Small intestine (tissue), 7 donors: ENCODE measurements at regions not wholly inside any gene's neighbourhood (a gene's known extent, or its start where the extent isn't known, plus 50 kb on each side); places are given as distances from the start of the nearest gene placed in this dataset.

Source experiments
- DNase-seq, 2 donors: peaks; one replicate each; pipeline versions ENCODE4 v3.0.0 to v3.0.0-alpha.2; 2013
- FAIRE-seq: peaks from 2 replicates; lab custom pipeline; 2012; peaks lifted over from hg19 to GRCh38; lab: Jason Lieb, UNC
- H3K27ac ChIP-seq, 3 donors: one replicate each; pipeline ENCODE4 v1.5.1; 2013; ENCODE audit warnings: low read length in 2 of 3, mild to moderate bottlenecking in 2 of 3, control low read depth in 1 of 3, inconsistent platforms in 1 of 3, low read depth in 1 of 3, moderate library complexity in 1 of 3
- H3K27me3 ChIP-seq, 3 donors: one replicate each; pipeline ENCODE4 v1.6.1; 2013; ENCODE audit warnings: low read length in 3 of 3, inconsistent platforms in 1 of 3; ENCODE audit not compliant: control insufficient read depth in 3 of 3, insufficient read depth in 3 of 3
- H3K36me3 ChIP-seq, 3 donors: one replicate each; pipeline ENCODE4 v1.6.1; 2013; ENCODE audit warnings: low read length in 3 of 3, inconsistent platforms in 1 of 3, low read depth in 1 of 3, mild to moderate bottlenecking in 1 of 3, moderate library complexity in 1 of 3; ENCODE audit not compliant: control insufficient read depth in 3 of 3, insufficient read depth in 2 of 3
- H3K4me1 ChIP-seq, 3 donors: one replicate each; pipeline ENCODE4 v1.6.1; 2013; ENCODE audit warnings: low read length in 2 of 3, inconsistent platforms in 1 of 3, low read depth in 1 of 3, mild to moderate bottlenecking in 1 of 3, moderate library complexity in 1 of 3; ENCODE audit not compliant: control insufficient read depth in 3 of 3, insufficient read depth in 2 of 3
- H3K4me3 ChIP-seq, 3 donors: one replicate each; pipeline ENCODE4 v1.5.1; 2013; ENCODE audit warnings: low read length in 3 of 3, control low read depth in 1 of 3, inconsistent platforms in 1 of 3, low read depth in 1 of 3, mild to moderate bottlenecking in 1 of 3, moderate library complexity in 1 of 3
- H3K9me3 ChIP-seq, 2 donors: one replicate each; pipeline ENCODE4 v1.6.1; 2013; ENCODE audit warnings: low read depth in 1 of 2, low read length in 1 of 2; ENCODE audit not compliant: control insufficient read depth in 2 of 2, insufficient read depth in 1 of 2
- WGBS, 3 donors: extraction: QIAGEN DNeasy Blood & Tissue Kit; methylation state at CpG; one replicate each; pipeline ENCODE4 v1.1.7; 2013; 5-methylcytosine and 5-hydroxymethylcytosine counted together
- donor health status: healthy with polysubstance abuse.
- donor health status: control.
- donor health status: control.
- donor health status: Bipolar disorder and iron deficiency.
- donor health status: healthy.

DNA sequence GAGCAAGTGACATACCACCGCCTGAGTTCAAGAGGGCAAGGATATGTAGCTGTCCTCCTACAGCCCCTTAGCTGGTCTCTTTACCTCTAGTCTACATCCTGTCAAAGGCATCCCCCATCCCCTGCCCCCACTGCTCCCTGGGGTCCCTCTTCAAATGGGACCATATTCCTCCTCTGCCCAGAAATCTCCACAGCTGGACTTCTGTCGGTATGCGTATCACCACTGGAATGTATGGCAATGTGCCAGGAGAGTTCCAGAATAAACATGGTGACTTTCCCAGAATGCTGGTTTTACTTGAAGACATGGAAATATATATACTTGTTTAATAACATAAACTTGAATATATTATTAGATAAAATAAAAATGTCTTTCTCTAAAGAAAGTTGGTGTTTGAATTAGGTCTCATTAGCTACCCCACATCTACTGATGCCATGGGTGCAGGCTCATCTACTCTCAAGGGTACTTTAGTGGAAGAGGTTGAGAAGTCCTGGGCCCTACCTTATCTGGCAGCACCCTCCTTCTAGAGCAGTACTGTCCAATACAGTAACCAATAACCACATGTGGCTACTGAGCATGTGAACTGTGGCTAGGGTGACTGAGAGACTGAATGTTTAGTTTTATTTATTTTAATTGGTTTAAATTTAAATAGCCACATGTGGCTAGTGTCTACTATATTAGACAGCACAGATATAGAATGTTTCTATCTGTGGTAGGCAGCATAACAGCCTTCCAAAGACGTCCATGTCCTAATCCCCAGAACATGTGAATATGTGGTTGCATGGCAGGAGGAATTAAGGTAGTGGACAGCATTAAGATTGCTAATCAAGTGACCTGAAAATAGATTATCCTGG, 181.7 kb upstream of the SLC30A5 start:
- H3K4me3 ChIP-seq, result no peak overlapping the region
- no peaks in the 10 kb centered on the region for H3K36me3 ChIP-seq
- peaks cover 0 to 3% of the 10 kb centered on the region in 2 donors for H3K9me3 ChIP-seq
- FAIRE-seq, result no peak
- WGBS, 3 donors, result 68 to 82% (median 74%) methylated on average over 4 of the region's 4 CpGs
- peak overlapping the region in 1 of 3 donors; percentile 21 for H3K27ac ChIP-seq
- peak in 1 of 2 donors; percentile 5 for DNase-seq
- no peaks in the 10 kb centered on the region for H3K27me3 ChIP-seq
- no peaks in the 10 kb centered on the region for H3K4me1 ChIP-seq

GRCh38 chr5:68915079-68915478, 178.7 kb upstream of the SLC30A5 start:
- FAIRE-seq, result no peak
- no peaks in the 10 kb centered on the region for H3K36me3 ChIP-seq
- DNase-seq, result no peak
- H3K27ac ChIP-seq, result no peak overlapping the region
- peaks cover 0 to 9% of the 10 kb centered on the region in 2 donors for H3K9me3 ChIP-seq
- no peaks in the 10 kb centered on the region for H3K4me1 ChIP-seq
- no peaks in the 10 kb centered on the region for H3K27me3 ChIP-seq
- 93 to 97% (median 94%) methylated on average over 1 of the region's 1 CpG for WGBS, 3 donors
- no peak overlapping the region for H3K4me3 ChIP-seq

GRCh38 chr5:68918306-68918705, 175.5 kb upstream of the SLC30A5 start:
- no peak for DNase-seq
- Histone ChIP-seq H3K27me3 (no peaks in the 10 kb centered on the region), H3K4me3 (no peak overlapping the region), H3K27ac (no peak overlapping the region), H3K4me1 (no peaks in the 10 kb centered on the region), H3K9me3 (peaks cover 0 to 9% of the 10 kb centered on the region in 2 donors), H3K36me3 (no peaks in the 10 kb centered on the region)
- FAIRE-seq, result no peak
- WGBS, 3 donors, result 79 to 90% (median 86%) methylated on average over 4 of the region's 4 CpGs

DNA sequence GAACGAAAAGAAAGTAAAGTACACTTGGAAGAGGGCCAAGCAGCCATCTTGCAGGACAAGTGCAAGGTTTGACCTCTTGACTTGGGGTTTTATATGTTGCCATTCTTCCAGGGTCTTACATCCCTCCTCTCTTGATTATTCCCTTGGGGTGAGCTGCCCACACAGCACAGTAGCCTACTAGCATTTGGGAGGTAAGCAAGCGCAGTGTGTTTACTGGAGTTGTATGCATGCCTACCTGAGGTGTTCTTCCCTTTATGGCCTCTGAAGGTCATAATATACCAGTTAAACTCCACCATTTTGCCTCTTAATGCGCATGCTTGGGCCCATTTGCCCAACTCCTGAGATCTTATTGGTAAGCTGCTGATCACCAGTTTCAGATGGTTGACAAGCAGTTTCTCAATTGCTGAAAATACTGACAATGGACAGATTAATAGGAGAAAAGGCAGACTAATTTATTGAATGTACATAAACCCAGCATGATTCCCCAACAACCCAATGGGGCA, 173.8 kb upstream of the SLC30A5 start:
- Histone ChIP-seq H3K36me3 (no peaks in the 10 kb centered on the region), H3K27ac (no peak overlapping the region), H3K9me3 (peaks cover 0 to 9% of the 10 kb centered on the region in 2 donors), H3K4me3 (no peak overlapping the region), H3K4me1 (no peaks in the 10 kb centered on the region), H3K27me3 (no peaks in the 10 kb centered on the region)
- 68 to 78% (median 71%) methylated on average over 3 of the region's 3 CpGs for WGBS, 3 donors
- no peak for DNase-seq
- FAIRE-seq, result no peak

DNA sequence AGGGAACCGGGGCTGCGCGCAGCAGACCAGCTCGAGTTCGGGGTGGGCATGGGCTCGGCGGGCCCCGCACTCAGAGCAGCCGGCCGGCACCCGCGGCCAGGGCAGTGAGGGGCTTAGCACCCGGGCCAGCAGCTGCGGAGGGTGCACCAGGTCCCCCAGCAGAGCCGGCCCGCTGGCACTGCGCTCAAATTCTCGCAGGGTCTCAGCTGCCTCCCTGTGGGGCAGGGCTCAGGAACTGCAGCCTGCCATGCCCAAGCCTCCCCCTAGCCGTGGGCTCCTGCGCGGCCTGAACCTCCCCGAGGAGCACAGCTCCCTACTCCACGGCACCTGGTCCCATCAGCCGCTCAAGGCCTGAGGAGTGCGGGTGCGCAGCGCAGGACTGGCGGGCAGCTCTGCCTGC, 172.9 kb upstream of the SLC30A5 start:
- 95 to 96% (median 95%) methylated on average over 27 to 28 of the region's 28 CpGs for WGBS, 3 donors
- no peaks in the 10 kb centered on the region for H3K36me3 ChIP-seq
- DNase-seq (no peak), FAIRE-seq (no peak)
- no peak overlapping the region for H3K27ac ChIP-seq
- peaks cover 0 to 9% of the 10 kb centered on the region in 2 donors for H3K9me3 ChIP-seq
- H3K4me1 ChIP-seq, result no peaks in the 10 kb centered on the region
- H3K27me3 ChIP-seq, result no peaks in the 10 kb centered on the region
- no peak overlapping the region for H3K4me3 ChIP-seq

GRCh38 chr5:68922172-68922987, 171.4 kb upstream of the SLC30A5 start:
- no peak overlapping the region for H3K27ac ChIP-seq
- no peak overlapping the region for H3K4me3 ChIP-seq
- H3K36me3 ChIP-seq, result no peaks in the 10 kb centered on the region
- DNase-seq, result no peak
- no peaks in the 10 kb centered on the region for H3K4me1 ChIP-seq
- peaks cover 0 to 8% of the 10 kb centered on the region in 2 donors for H3K9me3 ChIP-seq
- no peaks in the 10 kb centered on the region for H3K27me3 ChIP-seq
- 56 to 71% (median 59%) methylated on average over 3 of the region's 3 CpGs for WGBS, 3 donors
- no peak for FAIRE-seq

DNA sequence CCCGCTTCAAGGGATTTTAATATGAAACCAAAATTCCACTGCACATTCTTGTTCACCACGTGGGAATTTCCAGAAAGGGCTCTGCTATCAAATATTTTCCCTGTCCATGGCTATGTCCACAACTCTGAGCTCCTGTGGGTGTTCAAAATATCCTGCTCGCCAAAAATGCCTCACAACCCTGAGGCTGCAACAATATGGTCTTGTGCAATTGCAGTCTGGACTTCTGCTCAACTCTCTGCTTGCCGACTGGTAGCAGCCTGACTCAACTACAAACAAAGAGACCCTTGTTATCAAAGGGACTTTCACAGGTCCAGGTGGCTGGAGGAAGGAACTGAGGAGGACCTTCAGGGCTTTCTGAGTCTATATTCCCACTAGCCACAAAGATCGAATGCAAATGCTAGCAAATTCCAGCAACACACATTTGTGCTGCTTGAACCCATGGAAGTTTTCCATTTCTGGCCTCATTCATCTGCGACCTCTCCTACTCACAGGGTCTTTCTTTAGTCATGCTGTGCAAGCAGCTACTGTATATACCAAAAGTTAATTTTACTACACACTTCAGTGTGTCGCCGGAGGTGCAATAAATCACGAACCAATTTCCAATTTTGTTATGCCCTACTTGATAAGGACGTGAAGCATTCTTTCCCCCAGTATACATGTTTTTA, 169.2 kb upstream of the SLC30A5 start:
- DNase-seq, result no peak
- 59 to 66% (median 66%) methylated on average over 10 of the region's 10 CpGs for WGBS, 3 donors
- Histone ChIP-seq H3K4me1 (no peaks in the 10 kb centered on the region), H3K36me3 (no peaks in the 10 kb centered on the region), H3K4me3 (no peak overlapping the region), H3K9me3 (peaks cover 0 to 7% of the 10 kb centered on the region in 2 donors), H3K27me3 (no peaks in the 10 kb centered on the region), H3K27ac (no peak overlapping the region)
- no peak for FAIRE-seq
